Ascending aorta (tissue), 2 donors: ENCODE measurements at regions not wholly inside any gene's neighbourhood (a gene's known extent, or its start where the extent isn't known, plus 50 kb on each side); places are given as distances from the start of the nearest gene placed in this dataset.

Experiments used
- DNase-seq, 2 donors: peaks; one replicate each; pipeline ENCODE4 v3.0.0-alpha.2; 2019; ENCODE audit warnings: low spot score in 2 of 2
- H3K27ac ChIP-seq, 2 donors: fragments of 200-600 bp; sonication (generic); one replicate each; pipeline ENCODE4 v1.5.1; 2016 to 2017; ENCODE audit warnings: mild to moderate bottlenecking in 1 of 2
- H3K27me3 ChIP-seq: fragments of 200-600 bp; sonication (generic); one replicate; pipeline ENCODE4 v1.5.1; 2017
- H3K36me3 ChIP-seq, 2 donors: fragments of 200-600 bp; sonication (generic); one replicate each; pipeline ENCODE4 v1.5.1; 2016
- H3K4me1 ChIP-seq, 2 donors: fragments of 200-600 bp; sonication (generic); one replicate each; pipeline ENCODE4 v1.5.1; 2016 to 2017; ENCODE audit warnings: mild to moderate bottlenecking in 1 of 2
- H3K4me3 ChIP-seq, 2 donors: fragments of 200-600 bp; sonication (generic); one replicate each; pipeline ENCODE4 v1.5.1; 2016 to 2017; ENCODE audit warnings: mild to moderate bottlenecking in 1 of 2
- H3K9me3 ChIP-seq, 2 donors: fragments of 200-600 bp; sonication (generic); one replicate each; pipeline ENCODE4 v1.5.1; 2016
- intact Hi-C: fragments of 100-400 bp; cut with DNase I; formaldehyde crosslinking; loops from one replicate; pipeline ENCODE4 v1.15.1; 2023
- TF ChIP-seq, protein P1 (sequence below), 3 experiments: fragments of 200-600 bp in 2 of 3; fragments of 450-650 bp in 1 of 3; sonication (generic) in 2 of 3; IDR thresholded peaks; one replicate each; pipeline ENCODE4 v1.5.1; 2016 to 2019; ENCODE audit warnings: antibody characterized with exemption in 3 of 3, mild to moderate bottlenecking in 1 of 3, moderate library complexity in 1 of 3

DNA sequence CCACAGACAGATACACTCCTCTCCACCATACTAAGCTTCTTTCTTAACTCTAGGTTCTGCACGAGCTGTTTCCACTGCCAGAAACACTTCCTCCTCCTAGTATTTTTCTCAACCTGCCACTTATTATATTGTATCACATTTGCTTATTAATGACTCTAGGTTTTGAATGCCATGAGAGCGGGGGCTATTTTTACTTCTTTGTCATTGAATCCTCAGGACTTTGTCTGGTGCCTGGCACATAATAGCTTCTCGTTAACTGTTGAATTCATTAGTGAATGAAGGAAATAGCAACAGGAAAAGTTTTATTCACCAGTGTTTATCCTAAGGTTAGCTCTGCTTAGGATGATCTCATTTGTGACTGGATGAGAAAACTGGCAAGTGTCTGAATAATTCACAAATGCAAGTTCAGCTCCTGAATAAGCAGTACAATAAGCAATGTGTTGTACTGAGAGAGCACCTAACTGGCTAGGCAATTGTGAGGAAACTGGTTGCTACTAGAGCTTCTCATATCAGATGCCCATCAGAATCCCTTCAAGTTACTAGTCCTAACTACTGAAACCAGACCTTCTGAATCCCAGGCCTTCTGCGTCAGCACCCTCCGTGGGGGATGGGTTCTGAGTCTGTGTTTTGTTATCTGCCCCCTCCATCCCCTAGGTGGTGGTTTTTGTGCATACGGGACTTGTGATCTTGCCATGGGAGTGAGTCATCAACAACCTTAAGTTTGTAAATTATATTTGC, 92.7 kb downstream of the LSMEM1 start:
- DNase-seq: no peak
- TF ChIP-seq, protein P1, sequence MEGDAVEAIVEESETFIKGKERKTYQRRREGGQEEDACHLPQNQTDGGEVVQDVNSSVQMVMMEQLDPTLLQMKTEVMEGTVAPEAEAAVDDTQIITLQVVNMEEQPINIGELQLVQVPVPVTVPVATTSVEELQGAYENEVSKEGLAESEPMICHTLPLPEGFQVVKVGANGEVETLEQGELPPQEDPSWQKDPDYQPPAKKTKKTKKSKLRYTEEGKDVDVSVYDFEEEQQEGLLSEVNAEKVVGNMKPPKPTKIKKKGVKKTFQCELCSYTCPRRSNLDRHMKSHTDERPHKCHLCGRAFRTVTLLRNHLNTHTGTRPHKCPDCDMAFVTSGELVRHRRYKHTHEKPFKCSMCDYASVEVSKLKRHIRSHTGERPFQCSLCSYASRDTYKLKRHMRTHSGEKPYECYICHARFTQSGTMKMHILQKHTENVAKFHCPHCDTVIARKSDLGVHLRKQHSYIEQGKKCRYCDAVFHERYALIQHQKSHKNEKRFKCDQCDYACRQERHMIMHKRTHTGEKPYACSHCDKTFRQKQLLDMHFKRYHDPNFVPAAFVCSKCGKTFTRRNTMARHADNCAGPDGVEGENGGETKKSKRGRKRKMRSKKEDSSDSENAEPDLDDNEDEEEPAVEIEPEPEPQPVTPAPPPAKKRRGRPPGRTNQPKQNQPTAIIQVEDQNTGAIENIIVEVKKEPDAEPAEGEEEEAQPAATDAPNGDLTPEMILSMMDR (IDR thresholded peaks at IDR 0.05): no peak
- no peaks in the 10 kb centered on the region for H3K4me1 ChIP-seq
- no peaks in the 10 kb centered on the region for H3K9me3 ChIP-seq
- no peak overlapping the region for H3K4me3 ChIP-seq
- H3K27me3 ChIP-seq: no peaks in the 10 kb centered on the region
- H3K27ac ChIP-seq: no peak overlapping the region
- intact Hi-C loops: no loop called here
- no peaks in the 10 kb centered on the region for H3K36me3 ChIP-seq

DNA sequence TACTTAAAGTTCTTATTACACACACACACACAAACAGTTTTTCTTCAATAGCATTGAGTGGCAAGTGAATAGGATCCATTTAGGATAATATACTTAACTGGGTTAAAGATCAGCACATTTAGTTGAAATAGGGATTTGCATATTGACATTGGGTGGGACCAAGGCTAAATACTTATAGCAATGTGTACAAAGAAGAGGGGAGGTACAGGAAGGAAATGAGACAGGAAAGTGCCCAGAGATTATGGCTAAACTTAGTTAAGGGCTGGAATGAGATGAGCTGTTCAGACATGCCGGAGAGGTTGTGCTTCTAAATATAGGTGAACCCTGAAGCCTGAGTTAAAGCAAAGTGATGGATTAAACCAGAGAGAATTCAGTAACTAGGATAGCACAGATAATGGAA, 95.1 kb downstream of the LSMEM1 start:
- no peaks in the 10 kb centered on the region for H3K9me3 ChIP-seq
- no peaks in the 10 kb centered on the region for H3K4me1 ChIP-seq
- intact Hi-C loops: no loop called here
- H3K27ac ChIP-seq: no peak overlapping the region
- TF ChIP-seq, protein P1 (IDR thresholded peaks at IDR 0.05): no peak
- no peaks in the 10 kb centered on the region for H3K27me3 ChIP-seq
- H3K4me3 ChIP-seq: no peak overlapping the region
- H3K36me3 ChIP-seq: no peaks in the 10 kb centered on the region
- no peak for DNase-seq

DNA sequence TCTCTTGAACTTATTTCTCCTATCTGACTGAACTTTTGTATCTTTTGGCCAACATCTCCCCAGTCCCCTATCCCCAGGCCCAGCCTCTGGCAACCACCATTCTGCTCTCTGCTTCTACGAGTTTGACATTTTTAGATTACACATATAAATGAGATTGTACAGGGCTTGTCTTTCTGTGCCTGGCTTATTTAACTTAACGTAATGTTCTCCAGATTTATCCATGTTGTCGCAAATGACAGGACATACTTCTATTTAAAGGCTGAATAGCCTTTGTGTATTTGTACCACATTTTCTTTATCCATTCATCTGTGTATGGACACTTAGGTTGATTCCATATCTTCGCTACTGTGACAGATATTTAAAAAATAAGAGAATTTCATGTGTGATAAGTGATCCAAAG, 98.6 kb downstream of the LSMEM1 start:
- TF ChIP-seq, protein P1 (IDR thresholded peaks at IDR 0.05): no peak

DNA sequence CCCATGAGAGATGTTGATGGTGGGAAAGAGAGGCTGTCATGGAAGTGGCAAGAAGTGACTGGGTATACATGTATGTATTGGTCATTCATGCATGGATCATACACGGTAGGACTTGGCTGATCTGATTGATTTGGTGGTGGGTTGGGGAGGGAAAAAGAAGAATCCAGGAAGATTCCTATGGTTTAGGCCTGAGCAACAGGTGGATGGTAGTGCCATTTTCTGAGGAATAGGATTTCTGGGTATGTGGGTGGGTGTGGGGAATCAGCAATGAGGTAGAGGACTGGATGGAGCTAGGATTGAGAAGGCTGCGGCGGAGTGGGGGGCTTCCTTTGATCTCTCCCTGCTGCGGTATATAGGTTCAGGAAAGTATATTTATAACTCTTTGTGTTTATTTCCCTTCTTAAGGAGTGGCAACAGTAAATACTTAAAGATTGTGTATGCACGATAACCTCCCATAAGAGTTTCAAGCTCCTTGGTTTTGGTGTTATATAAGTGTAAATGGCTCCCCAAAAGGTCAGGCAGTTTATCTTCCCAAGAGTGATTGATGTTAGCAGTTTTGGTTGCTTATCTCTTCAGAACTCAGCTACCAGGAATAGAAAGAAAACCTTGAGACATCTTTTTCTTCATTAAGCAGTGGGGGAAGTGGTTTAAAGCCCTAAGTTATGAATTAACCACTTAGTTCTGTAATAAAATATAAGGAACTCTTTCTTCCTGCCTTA, 100.1 kb downstream of the LSMEM1 start:
- H3K9me3 ChIP-seq: no peaks in the 10 kb centered on the region
- no peaks in the 10 kb centered on the region for H3K36me3 ChIP-seq
- TF ChIP-seq, protein P1 (IDR thresholded peaks at IDR 0.05): no peak
- intact Hi-C loops: no loop called here
- no peaks in the 10 kb centered on the region for H3K4me1 ChIP-seq
- H3K27ac ChIP-seq: no peak overlapping the region
- H3K27me3 ChIP-seq: no peaks in the 10 kb centered on the region
- H3K4me3 ChIP-seq: no peak overlapping the region
- no peak for DNase-seq

More for the DNA sequence above, 98.6 kb downstream of the LSMEM1 start:
- Histone ChIP-seq H3K27ac (no peak overlapping the region), H3K4me3 (no peak overlapping the region), H3K9me3 (no peaks in the 10 kb centered on the region), H3K4me1 (no peaks in the 10 kb centered on the region), H3K36me3 (no peaks in the 10 kb centered on the region), H3K27me3 (no peaks in the 10 kb centered on the region)
- DNase-seq: no peak
- intact Hi-C loops: no loop called here

DNA sequence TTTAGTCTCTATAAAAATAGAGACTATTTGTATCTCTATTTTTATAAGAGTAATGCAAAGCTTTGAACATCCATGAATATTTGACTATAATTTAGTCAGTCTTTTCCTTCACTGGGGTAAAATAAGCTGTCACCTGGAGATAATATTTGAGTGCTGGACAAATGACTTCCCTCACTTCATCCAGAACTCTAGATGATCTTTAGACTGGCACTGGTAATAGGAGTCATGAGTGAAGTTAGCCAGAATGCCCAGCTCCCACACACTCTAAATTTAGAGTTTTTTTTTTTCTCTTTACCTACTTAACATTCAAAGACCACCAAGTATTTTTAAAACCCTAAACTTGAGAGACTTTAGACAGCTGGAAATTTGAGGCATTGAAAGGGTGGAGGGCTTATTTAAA, 100.7 kb downstream of the LSMEM1 start:
- DNase-seq: no peak
- H3K4me1 ChIP-seq: no peaks in the 10 kb centered on the region
- no peaks in the 10 kb centered on the region for H3K27me3 ChIP-seq
- no peak overlapping the region for H3K4me3 ChIP-seq
- H3K36me3 ChIP-seq: no peaks in the 10 kb centered on the region
- no peak overlapping the region for H3K27ac ChIP-seq
- H3K9me3 ChIP-seq: no peaks in the 10 kb centered on the region
- intact Hi-C loops: no loop called here
- TF ChIP-seq, protein P1 (IDR thresholded peaks at IDR 0.05): no peak
